H1 (cell line): ENCODE measurements at regions not wholly inside any gene's neighbourhood (a gene's known extent, or its start where the extent isn't known, plus 50 kb on each side); places are given as distances from the start of the nearest gene placed in this dataset.

Experiments used
- CTCF ChIA-PET: fragments of 300-600 bp; sonication (Branson Sonifier 250); formaldehyde crosslinking; loops from one replicate; lab custom pipeline; 2021; ENCODE audit not compliant: partially characterized antibody; lab: Charles Lee
- POLR2A ChIA-PET: fragments of 300-600 bp; sonication (Branson Sonifier 250); formaldehyde crosslinking; loops from one replicate; lab custom pipeline; 2021; ENCODE audit warnings: inconsistent platforms; ENCODE audit not compliant: partially characterized antibody; lab: Charles Lee
- DNase-seq, 2 experiments: peaks; one replicate each; pipeline versions ENCODE4 v3.0.0 to v3.0.0-alpha.2; 2010 to 2022; ENCODE audit warnings: low spot score in 2 of 2, low read depth in 1 of 2, mixed read lengths in 1 of 2
- FAIRE-seq: peaks from 2 replicates; lab custom pipeline; 2011; peaks lifted over from hg19 to GRCh38; lab: Jason Lieb, UNC
- H2AFZ ChIP-seq: 2 replicates; pipeline ENCODE4 v1.8.1; 2012; ENCODE audit warnings: low read length, inconsistent platforms
- H2AK5ac ChIP-seq: 2 replicates; pipeline ENCODE4 v1.6.1; 2013; ENCODE audit warnings: low read depth, low read length
- H2BK120ac ChIP-seq: replicated peaks from 2 replicates; pipeline ENCODE3; 2013; ENCODE audit warnings: low read depth, low read length, inconsistent platforms
- H2BK12ac ChIP-seq: 2 replicates; pipeline ENCODE4 v1.6.1; 2013; ENCODE audit warnings: low read depth, low read length
- H2BK15ac ChIP-seq: 2 replicates; pipeline ENCODE4 v1.6.1; 2013; ENCODE audit warnings: low read length
- H2BK20ac ChIP-seq: 2 replicates; pipeline ENCODE4 v1.6.1; 2013; ENCODE audit warnings: low read length
- H2BK5ac ChIP-seq: 2 replicates; pipeline ENCODE4 v1.6.1; 2013; ENCODE audit warnings: low read depth, low read length
- H3K14ac ChIP-seq: 2 replicates; pipeline ENCODE4 v1.6.1; 2013; ENCODE audit warnings: inconsistent platforms; ENCODE audit not compliant: insufficient read length
- H3K18ac ChIP-seq: 2 replicates; pipeline ENCODE4 v1.6.1; 2013; ENCODE audit warnings: low read length; ENCODE audit errors: extremely low read depth
- H3K23ac ChIP-seq: 2 replicates; pipeline ENCODE4 v1.6.1; 2013; ENCODE audit warnings: inconsistent platforms; ENCODE audit not compliant: insufficient read length
- H3K23me2 ChIP-seq: 2 replicates; pipeline ENCODE4 v1.6.1; 2013; ENCODE audit warnings: low read depth, low read length
- H3K27ac ChIP-seq: 2 replicates; pipeline ENCODE4 v1.6.1; 2011; ENCODE audit warnings: low read depth, low read length, inconsistent platforms
- H3K27me3 ChIP-seq, 4 experiments: replicated peaks in 1 of 4; 1 replicate in 1 of 4; 2 replicates in 3 of 4; pipeline versions ENCODE4 v1.6.1 to v1.8.1; 2011 to 2013; ENCODE audit warnings: low read length in 3 of 4, mild to moderate bottlenecking in 3 of 4, inconsistent platforms in 2 of 4, mixed read lengths in 2 of 4, moderate library complexity in 1 of 4; ENCODE audit not compliant: control insufficient read depth in 3 of 4, insufficient read depth in 3 of 4; ENCODE audit errors: extremely low read depth in 1 of 4
- H3K36me3 ChIP-seq, 4 experiments: 2 replicates each; pipeline versions ENCODE4 v1.6.1 to v1.8.1; 2011 to 2013; ENCODE audit warnings: mild to moderate bottlenecking in 4 of 4, low read length in 3 of 4, moderate library complexity in 2 of 4, control low read depth in 1 of 4, inconsistent platforms in 1 of 4; ENCODE audit not compliant: insufficient read depth in 4 of 4, control insufficient read depth in 2 of 4
- H3K4ac ChIP-seq: replicated peaks from 2 replicates; pipeline ENCODE3; 2013; ENCODE audit warnings: low read length, low read depth, mixed read lengths, inconsistent platforms; ENCODE audit not compliant: insufficient read length
- H3K4me1 ChIP-seq, 4 experiments: replicated peaks in 1 of 4; 1 replicate in 1 of 4; 2 replicates in 3 of 4; pipeline versions ENCODE4 v1.6.1 to v1.8.1; 2011 to 2013; ENCODE audit warnings: low read length in 3 of 4, inconsistent platforms in 2 of 4, mixed read lengths in 1 of 4; ENCODE audit not compliant: insufficient read depth in 4 of 4, control insufficient read depth in 3 of 4
- H3K4me2 ChIP-seq, 2 experiments: 2 replicates each; pipeline versions ENCODE4 v1.6.1 to v1.8.1; 2011 to 2013; ENCODE audit warnings: low read depth in 2 of 2, low read length in 2 of 2, control low read depth in 1 of 2, inconsistent platforms in 1 of 2, mild to moderate bottlenecking in 1 of 2; ENCODE audit not compliant: insufficient read depth in 1 of 2
- H3K4me3 ChIP-seq, 4 experiments: fragments of 200-600, 300-600 bp in 1 of 4; sonication (generic), shearing (Covaris generic), sonication (Bioruptor Twin) in 1 of 4; 2 replicates each; pipeline versions ENCODE4 v1.5.1 to v1.8.1; 2011 to 2016; ENCODE audit warnings: low read length in 4 of 4, low read depth in 3 of 4, control low read depth in 2 of 4, inconsistent platforms in 2 of 4, mild to moderate bottlenecking in 2 of 4, mixed read lengths in 1 of 4, moderate library complexity in 1 of 4; ENCODE audit not compliant: insufficient read depth in 2 of 4; ENCODE audit errors: extremely low read depth in 1 of 4
- H3K56ac ChIP-seq: replicated peaks from 2 replicates; pipeline ENCODE3; 2013; ENCODE audit warnings: low read depth, mild to moderate bottlenecking, mixed read lengths, low read length, inconsistent platforms; ENCODE audit not compliant: insufficient read length
- H3K79me1 ChIP-seq: 2 replicates; pipeline ENCODE4 v1.6.1; 2013; ENCODE audit warnings: low read depth, low read length, control low read depth
- H3K79me2 ChIP-seq, 2 experiments: 2 replicates each; pipeline versions ENCODE4 v1.6.1 to v1.8.1; 2012 to 2013; ENCODE audit warnings: low read length in 2 of 2, mild to moderate bottlenecking in 2 of 2, inconsistent platforms in 1 of 2; ENCODE audit not compliant: insufficient read depth in 2 of 2, control insufficient read depth in 1 of 2
- H3K9ac ChIP-seq, 4 experiments: replicated peaks in 1 of 4; 1 replicate in 1 of 4; 2 replicates in 3 of 4; pipeline versions ENCODE4 v1.6.1 to v1.8.1; 2011 to 2013; ENCODE audit warnings: low read depth in 3 of 4, low read length in 3 of 4, control low read depth in 2 of 4, mild to moderate bottlenecking in 2 of 4, moderate library complexity in 2 of 4, inconsistent platforms in 1 of 4; ENCODE audit errors: extremely low read depth in 1 of 4
- H3K9me3 ChIP-seq, 2 experiments: 2 replicates each; pipeline versions ENCODE4 v1.6.1 to v1.8.1; 2012 to 2013; ENCODE audit warnings: mild to moderate bottlenecking in 2 of 2, moderate library complexity in 2 of 2, control low read depth in 1 of 2, inconsistent platforms in 1 of 2, low read depth in 1 of 2, low read length in 1 of 2, mixed read lengths in 1 of 2; ENCODE audit not compliant: insufficient read depth in 2 of 2
- H4K20me1 ChIP-seq, 2 experiments: replicated peaks in 1 of 2; 2 replicates each; pipeline versions ENCODE3 to v1.8.1; 2011 to 2013; ENCODE audit warnings: inconsistent platforms in 2 of 2, low read length in 2 of 2, mild to moderate bottlenecking in 1 of 2; ENCODE audit not compliant: insufficient read depth in 2 of 2, control insufficient read depth in 1 of 2
- H4K5ac ChIP-seq: 2 replicates; pipeline ENCODE4 v1.6.1; 2013; ENCODE audit warnings: low read length, low read depth, mixed read lengths, inconsistent platforms; ENCODE audit not compliant: insufficient read length
- H4K8ac ChIP-seq: 2 replicates; pipeline ENCODE4 v1.8.0; 2013; ENCODE audit warnings: mild to moderate bottlenecking, moderate library complexity, low read length, inconsistent platforms; ENCODE audit not compliant: insufficient read depth; ENCODE audit errors: extremely low read depth
- H4K91ac ChIP-seq: replicated peaks from 2 replicates; pipeline ENCODE3; 2013; ENCODE audit warnings: low read length, mixed read lengths, inconsistent platforms; ENCODE audit not compliant: insufficient read length
- CHD1 ChIP-seq: IDR thresholded peaks from 2 replicates; pipeline ENCODE4 v1.6.1; 2012; ENCODE audit warnings: low read depth, low read length, improper control_type of control experiment
- CREB1 ChIP-seq: IDR thresholded peaks from 2 replicates; pipeline ENCODE4 v1.6.1; 2012; ENCODE audit warnings: inconsistent platforms
- EGR1 ChIP-seq: IDR thresholded peaks from 2 replicates; pipeline ENCODE4 v1.6.1; 2011; ENCODE audit warnings: low read depth, low read length, borderline replicate concordance
- NANOG ChIP-seq: IDR thresholded peaks from 2 replicates; pipeline ENCODE4 v1.6.1; 2011; ENCODE audit warnings: low read length, low read depth, mild to moderate bottlenecking, inconsistent platforms; ENCODE audit not compliant: insufficient read depth, poor library complexity, severe bottlenecking
- POLR2A ChIP-seq, 2 experiments: IDR thresholded peaks; 1 replicate in 1 of 2; 2 replicates in 1 of 2; pipeline ENCODE4 v1.6.1; 2011; ENCODE audit warnings: low read depth in 2 of 2, low read length in 2 of 2, mild to moderate bottlenecking in 2 of 2; ENCODE audit errors: control extremely low read depth in 1 of 2
- POLR2AphosphoS5 ChIP-seq: IDR thresholded peaks from 2 replicates; pipeline ENCODE4 v1.6.1; 2011; ENCODE audit warnings: low read depth, low read length
- POU5F1 ChIP-seq: IDR thresholded peaks from 2 replicates; pipeline ENCODE4 v1.6.1; 2011; ENCODE audit warnings: low read depth, mild to moderate bottlenecking, low read length, moderate library complexity
- SIN3A ChIP-seq, 2 experiments: IDR thresholded peaks in 1 of 2; conservative IDR thresholded peaks in 1 of 2; 2 replicates each; pipeline ENCODE4 v1.6.1; 2011 to 2012; ENCODE audit warnings: low read length in 2 of 2, improper control_type of control experiment in 1 of 2, low read depth in 1 of 2, mild to moderate bottlenecking in 1 of 2
- TAF7 ChIP-seq: optimal IDR thresholded peaks from 2 replicates; pipeline ENCODE3; 2011; ENCODE audit warnings: low read depth, mild to moderate bottlenecking, inconsistent platforms, low read length, moderate library complexity, borderline replicate concordance
- TBP ChIP-seq: IDR thresholded peaks from 2 replicates; pipeline ENCODE4 v1.6.1; 2011; ENCODE audit warnings: low read depth, low read length, improper control_type of control experiment
- TEAD4 ChIP-seq: IDR thresholded peaks from 2 replicates; pipeline ENCODE4 v1.6.1; 2012; ENCODE audit warnings: low read depth, low read length, inconsistent platforms, mixed read lengths
- WGBS, 2 experiments: shearing (Covaris generic) in 1 of 2; methylation state at CpG; one replicate each; pipeline versions ENCODE4 v1.1.6 to v1.1.7; 2013 to 2015; ENCODE audit warnings: low lambda C conversion rate in 2 of 2, mixed read lengths in 2 of 2, inconsistent platforms in 1 of 2, low coverage in 1 of 2, missing lambda C conversion rate in 1 of 2; ENCODE audit not compliant: insufficient replicate concordance in 2 of 2, insufficient coverage in 1 of 2, insufficient read length in 1 of 2; ENCODE audit errors: extremely low coverage in 1 of 2, missing lambda C conversion rate in 1 of 2; 5-methylcytosine and 5-hydroxymethylcytosine counted together
- TF ChIP-seq, protein P1 (sequence below): IDR thresholded peaks from 2 replicates; pipeline ENCODE4 v1.6.1; 2011; ENCODE audit warnings: low read depth, mild to moderate bottlenecking, low read length; ENCODE audit not compliant: insufficient read depth
- TF ChIP-seq, protein P2 (sequence below), 3 experiments: IDR thresholded peaks; 1 replicate in 2 of 3; 2 replicates in 1 of 3; pipeline versions ENCODE4 v1.5.1 to v1.6.1; 2011; ENCODE audit warnings: low read length in 3 of 3, mild to moderate bottlenecking in 3 of 3, inconsistent platforms in 2 of 3, low read depth in 1 of 3, moderate library complexity in 1 of 3; ENCODE audit not compliant: insufficient read depth in 1 of 3; ENCODE audit errors: control extremely low read depth in 1 of 3

DNA sequence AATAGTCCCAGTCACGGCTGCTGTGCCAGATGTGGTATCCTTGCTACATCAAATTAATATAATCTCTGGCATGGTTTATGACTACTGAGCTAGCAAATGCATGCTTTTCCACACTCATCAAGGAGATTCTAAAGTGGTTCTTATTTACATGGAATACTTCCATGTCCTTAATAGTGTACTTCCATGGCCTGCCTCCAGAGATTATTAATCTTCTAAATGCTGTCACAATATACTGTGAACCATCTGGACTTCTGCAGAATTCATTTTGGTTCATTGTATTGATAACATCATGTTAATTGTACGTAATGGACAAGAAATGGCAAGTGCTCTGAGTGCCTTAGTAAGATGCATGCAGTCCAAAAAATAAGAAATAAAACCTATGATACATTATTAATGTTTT, 230.8 kb downstream of the NUAK1 start:
- H3K23me2 ChIP-seq = no peaks in the 10 kb centered on the region; the same call in 1 of the 2 replicates
- no peak for FAIRE-seq
- POLR2A ChIA-PET = no interaction called here
- TF ChIP-seq CHD1 (no peak), POU5F1 (no peak), TAF7 (no peak), NANOG (no peak), EGR1 (no peak), TBP (no peak), SIN3A (conservative IDR thresholded peaks at IDR 0.05 in 1 of 2, IDR thresholded peaks at IDR 0.05 in 1 of 2; ENCODE audit: low read depth in 1 of 2, low read length in 2 of 2) (no peak), POLR2A (IDR thresholded peaks at IDR 0.05; ENCODE audit: control extremely low read depth in 1 of 2, low read depth in 2 of 2, low read length in 2 of 2) (no peak), CREB1 (no peak), TEAD4 (no peak), POLR2AphosphoS5 (no peak)
- TF ChIP-seq, protein P1, sequence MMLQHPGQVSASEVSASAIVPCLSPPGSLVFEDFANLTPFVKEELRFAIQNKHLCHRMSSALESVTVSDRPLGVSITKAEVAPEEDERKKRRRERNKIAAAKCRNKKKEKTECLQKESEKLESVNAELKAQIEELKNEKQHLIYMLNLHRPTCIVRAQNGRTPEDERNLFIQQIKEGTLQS = no peak
- TF ChIP-seq, protein P2, sequence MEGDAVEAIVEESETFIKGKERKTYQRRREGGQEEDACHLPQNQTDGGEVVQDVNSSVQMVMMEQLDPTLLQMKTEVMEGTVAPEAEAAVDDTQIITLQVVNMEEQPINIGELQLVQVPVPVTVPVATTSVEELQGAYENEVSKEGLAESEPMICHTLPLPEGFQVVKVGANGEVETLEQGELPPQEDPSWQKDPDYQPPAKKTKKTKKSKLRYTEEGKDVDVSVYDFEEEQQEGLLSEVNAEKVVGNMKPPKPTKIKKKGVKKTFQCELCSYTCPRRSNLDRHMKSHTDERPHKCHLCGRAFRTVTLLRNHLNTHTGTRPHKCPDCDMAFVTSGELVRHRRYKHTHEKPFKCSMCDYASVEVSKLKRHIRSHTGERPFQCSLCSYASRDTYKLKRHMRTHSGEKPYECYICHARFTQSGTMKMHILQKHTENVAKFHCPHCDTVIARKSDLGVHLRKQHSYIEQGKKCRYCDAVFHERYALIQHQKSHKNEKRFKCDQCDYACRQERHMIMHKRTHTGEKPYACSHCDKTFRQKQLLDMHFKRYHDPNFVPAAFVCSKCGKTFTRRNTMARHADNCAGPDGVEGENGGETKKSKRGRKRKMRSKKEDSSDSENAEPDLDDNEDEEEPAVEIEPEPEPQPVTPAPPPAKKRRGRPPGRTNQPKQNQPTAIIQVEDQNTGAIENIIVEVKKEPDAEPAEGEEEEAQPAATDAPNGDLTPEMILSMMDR (IDR thresholded peaks at IDR 0.05; ENCODE audit: control extremely low read depth in 1 of 3, insufficient read depth in 1 of 3, low read depth in 1 of 3, low read length in 3 of 3) = no peak

More for the DNA sequence above, 230.8 kb downstream of the NUAK1 start:
- Histone ChIP-seq H3K18ac (no peak overlapping the region), H3K14ac (no peak overlapping the region), H3K4me1 (no peaks in the 10 kb centered on the region), H4K8ac (no peak overlapping the region), H3K79me1 (no peaks in the 10 kb centered on the region), H2BK15ac (no peak overlapping the region), H3K36me3 (no peaks in the 10 kb centered on the region), H2AK5ac (no peak overlapping the region), H2BK5ac (no peak overlapping the region), H3K79me2 (no peaks in the 10 kb centered on the region), H4K20me1 (no peaks in the 10 kb centered on the region), H3K4ac (no peak overlapping the region), H2AFZ (no peak overlapping the region), H2BK12ac (no peak overlapping the region), H3K56ac (no peak overlapping the region), H3K27ac (no peak overlapping the region), H2BK20ac (no peak overlapping the region), H3K9me3 (no peaks in the 10 kb centered on the region), H3K9ac (no peak overlapping the region), H3K4me3 (no peak overlapping the region), H3K27me3 (no peaks in the 10 kb centered on the region), H3K4me2 (no peak overlapping the region), H3K23ac (no peak overlapping the region), H4K5ac (no peak overlapping the region), H4K91ac (no peak overlapping the region), H2BK120ac (no peak overlapping the region)
- 96% methylated on average over 2 of the region's 2 CpGs; no CpG with 5 or more reads in 1 of the 2 experiments for WGBS, 2 experiments
- DNase-seq = no peak
- CTCF ChIA-PET = interaction anchor here (0.7 kb wide), 1 partner anchor 202 kb away, joined by 3 read pairs; no protein-coding TSS in a partner anchor
